ENCODE measurements at regions not wholly inside any gene's neighbourhood (a gene's known extent, or its start where the extent isn't known, plus 50 kb on each side); places are given as distances from the start of the nearest gene placed in this dataset.

DNA sequence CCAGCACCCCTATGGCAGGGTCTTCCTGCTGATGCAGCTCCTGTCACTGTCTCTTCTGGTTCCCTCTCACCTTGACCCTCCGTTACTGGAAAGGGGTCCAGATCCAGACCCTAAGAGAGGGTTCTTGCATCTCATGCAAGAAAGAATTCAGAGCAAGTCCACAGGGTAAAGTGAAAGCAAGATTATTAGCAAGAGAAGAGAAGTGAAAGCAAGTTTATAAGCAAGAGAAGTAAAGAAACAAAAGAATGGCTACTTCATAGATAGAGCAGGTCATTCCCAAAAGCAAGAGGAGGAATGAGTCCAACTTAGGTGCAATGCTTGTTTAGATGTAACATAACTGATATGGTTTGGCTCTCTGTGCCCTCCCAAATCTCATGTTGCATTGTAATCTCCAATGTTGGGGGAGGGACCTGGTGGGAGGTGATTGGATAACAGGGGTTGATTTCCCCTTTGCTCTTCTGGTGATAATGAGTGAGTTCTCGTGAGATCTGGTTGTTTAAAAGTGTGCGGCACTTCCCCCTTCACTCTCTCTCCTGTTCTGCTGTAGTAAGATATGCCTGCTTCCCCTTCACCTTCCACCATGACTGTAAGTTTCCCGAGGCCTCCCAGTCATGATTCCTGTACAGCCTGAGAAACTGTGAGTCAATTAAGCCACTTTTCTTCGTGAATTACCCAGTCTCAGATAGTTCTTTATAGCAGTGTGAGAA, 183.3 kb downstream of the MED10 start:
- Histone ChIP-seq H3K4me3 (no peak overlapping the region), H3K9me3 (no peaks in the 10 kb centered on the region), H3K4me1 (no peaks in the 10 kb centered on the region), H3K27ac (no peak overlapping the region), H3K27me3 (no peaks in the 10 kb centered on the region), H3K36me3 (no peaks in the 10 kb centered on the region)
- intact Hi-C loops (cut with DNase I): no loop called here
- TF ChIP-seq CTCF (IDR thresholded peaks at IDR 0.05): no peak
- no peak for DNase-seq
- ATAC-seq: no peak

DNA sequence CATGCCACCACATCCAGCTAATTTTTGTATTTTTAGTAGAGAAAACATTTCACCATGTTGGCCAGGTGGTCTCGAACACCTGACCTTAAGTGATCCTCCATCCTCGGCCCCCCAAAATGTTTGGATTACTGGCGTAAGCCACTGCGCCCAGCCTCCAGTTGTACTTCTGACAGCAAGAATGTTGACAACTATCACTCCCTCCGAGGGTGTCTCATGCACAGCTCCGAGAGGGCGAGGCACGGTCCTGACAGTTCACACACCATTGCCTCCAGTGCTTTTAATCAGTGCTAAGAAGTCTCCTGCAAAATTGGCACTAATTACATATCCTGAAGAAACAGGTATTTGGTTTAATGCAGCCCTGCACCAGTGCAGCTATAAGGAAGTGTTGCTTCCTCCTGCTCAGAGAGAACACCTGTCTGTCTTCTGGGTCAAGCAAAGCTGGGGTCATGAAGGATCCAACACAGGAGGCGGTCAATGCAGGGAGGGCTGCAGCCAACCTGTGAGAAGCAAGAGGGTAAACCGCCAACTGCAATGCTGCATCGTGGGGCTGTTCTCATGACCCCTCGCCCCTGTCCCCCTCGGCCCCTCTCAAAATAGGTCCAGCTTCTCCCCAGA, 184.0 kb downstream of the MED10 start:
- DNase-seq (no peak), ATAC-seq (no peak)
- Histone ChIP-seq H3K9me3 (no peaks in the 10 kb centered on the region), H3K4me3 (no peak overlapping the region), H3K36me3 (no peaks in the 10 kb centered on the region), H3K4me1 (no peaks in the 10 kb centered on the region), H3K27ac (no peak overlapping the region), H3K27me3 (no peaks in the 10 kb centered on the region)
- no peak for TF ChIP-seq CTCF (IDR thresholded peaks at IDR 0.05)
- intact Hi-C loops (cut with DNase I): no loop called here

DNA sequence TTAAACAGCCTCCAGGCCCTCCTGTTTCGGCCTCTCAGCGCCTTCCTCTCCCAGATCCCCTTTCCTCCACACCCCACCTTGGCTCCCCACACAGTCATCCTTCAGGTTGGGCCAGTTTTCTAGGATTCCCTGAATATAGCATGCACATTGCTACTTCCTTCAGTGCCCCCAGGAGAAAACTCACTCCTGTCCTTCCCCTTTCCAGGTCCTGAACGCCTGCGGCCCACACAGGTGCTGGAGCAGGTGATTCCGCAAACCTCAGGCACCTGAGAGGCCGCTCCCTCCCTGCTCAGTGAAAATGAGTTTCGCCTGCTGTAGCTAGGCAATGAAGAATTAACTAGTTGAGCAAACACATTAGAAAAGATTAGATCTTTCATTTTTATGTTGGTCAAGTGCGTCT, 185.0 kb downstream of the MED10 start:
- H3K4me3 ChIP-seq: no peak overlapping the region
- no peak for ATAC-seq

DNA sequence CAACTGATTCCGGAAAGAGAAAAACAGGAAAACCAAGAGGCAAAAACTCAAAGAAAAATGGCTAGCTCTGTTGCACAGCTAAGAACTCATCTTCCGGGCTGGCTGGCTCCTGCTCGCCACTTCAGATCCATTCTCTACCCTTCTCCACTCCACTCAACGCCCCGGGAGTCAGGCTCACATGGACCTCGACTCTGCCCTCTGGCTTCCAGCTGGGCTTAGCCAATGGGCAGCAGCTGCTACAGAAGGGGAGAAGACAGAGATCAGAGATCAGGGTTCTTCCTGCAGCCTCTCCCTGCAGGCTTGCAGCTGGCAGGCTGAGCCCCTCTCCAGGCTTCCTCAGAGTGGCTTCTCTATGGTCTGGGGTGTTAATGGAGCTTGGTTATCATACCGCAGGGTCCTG, 187.5 kb downstream of the MED10 start:
- ATAC-seq: no peak
- H3K27ac ChIP-seq: no peak overlapping the region
- H3K27me3 ChIP-seq: no peaks in the 10 kb centered on the region
- H3K9me3 ChIP-seq: no peaks in the 10 kb centered on the region
- DNase-seq: no peak
- no peaks in the 10 kb centered on the region for H3K36me3 ChIP-seq
- intact Hi-C loops (cut with DNase I): no loop called here
- TF ChIP-seq CTCF (IDR thresholded peaks at IDR 0.05): no peak
- no peak overlapping the region for H3K4me3 ChIP-seq
- no peaks in the 10 kb centered on the region for H3K4me1 ChIP-seq

More for the DNA sequence above, 185.0 kb downstream of the MED10 start:
- no peaks in the 10 kb centered on the region for H3K27me3 ChIP-seq
- no peaks in the 10 kb centered on the region for H3K9me3 ChIP-seq
- no peaks in the 10 kb centered on the region for H3K36me3 ChIP-seq
- no peaks in the 10 kb centered on the region for H3K4me1 ChIP-seq
- TF ChIP-seq CTCF (IDR thresholded peaks at IDR 0.05): no peak
- intact Hi-C loops (cut with DNase I): no loop called here
- H3K27ac ChIP-seq: no peak overlapping the region
- DNase-seq: no peak

GRCh38 chr5:6188976-6189375, 189.4 kb downstream of the MED10 start:
- Histone ChIP-seq H3K4me3 (no peak overlapping the region), H3K36me3 (no peaks in the 10 kb centered on the region), H3K9me3 (no peaks in the 10 kb centered on the region), H3K4me1 (no peaks in the 10 kb centered on the region), H3K27me3 (no peaks in the 10 kb centered on the region), H3K27ac (no peak overlapping the region)
- DNase-seq (no peak), ATAC-seq (no peak)
- no peak for TF ChIP-seq CTCF (IDR thresholded peaks at IDR 0.05)
- intact Hi-C loops (cut with DNase I): no loop called here
